NCI-H460 (cell line): ENCODE measurements at regions not wholly inside any gene's neighbourhood (a gene's known extent, or its start where the extent isn't known, plus 50 kb on each side); places are given as distances from the start of the nearest gene placed in this dataset.
"Not testable (repeated sequence)": the region's sequence is repeated elsewhere in the genome, so short reads cannot be mapped to it uniquely, and the experiment has no call there.

Experiments
- DNase-seq: peaks from one replicate; pipeline ENCODE4 v3.0.0-alpha.2; 2016; ENCODE audit warnings: low read depth; ENCODE audit errors: extremely low read depth
- small RNA-seq, 2 experiments: library from RNA; depleted of rRNA; stranded (forward); fragments of <200 nt; gene quantifications; one replicate each; pipeline ENCODE3, GENCODE V24; 2014

DNA sequence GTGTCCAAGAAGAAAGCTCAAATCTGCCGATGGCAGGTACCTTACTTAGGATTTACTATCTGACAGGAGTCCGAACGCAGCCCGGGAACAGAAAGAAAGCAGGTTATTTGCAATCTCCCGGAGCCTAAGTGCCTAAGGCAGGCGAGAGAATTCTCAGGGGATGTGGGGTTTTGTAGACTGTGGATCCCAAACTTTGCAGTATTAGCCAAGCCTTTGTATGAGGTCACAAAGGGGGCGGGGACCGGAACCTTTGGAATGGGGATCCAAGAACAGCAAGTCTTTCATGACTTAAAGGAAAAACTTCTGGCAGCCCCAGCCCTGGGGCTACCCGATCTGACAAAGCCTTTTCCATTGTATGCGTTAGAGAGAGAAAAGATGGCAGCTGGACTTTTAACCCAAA lies 80.6 kb upstream of the RUBCNL start:
- not testable (repeated sequence) for DNase-seq

DNA sequence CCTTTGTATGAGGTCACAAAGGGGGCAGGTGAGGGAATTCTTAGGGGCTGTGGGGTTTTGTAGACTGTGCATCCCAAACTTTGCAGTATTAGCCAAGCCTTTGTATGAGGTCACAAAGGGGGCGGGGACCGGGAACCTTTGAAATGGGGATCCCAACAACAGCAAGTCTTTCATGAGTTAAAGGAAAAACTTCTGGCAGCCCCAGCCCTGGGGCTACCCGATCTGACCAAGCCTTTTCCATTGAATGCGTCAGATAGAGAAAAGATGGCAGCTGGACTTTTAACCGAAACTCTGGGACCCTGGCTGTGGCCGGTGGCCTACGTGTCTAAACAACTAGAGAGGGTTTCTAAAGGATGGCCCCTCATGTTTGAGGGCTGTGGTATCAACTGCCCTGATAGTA lies 79.0 kb upstream of the RUBCNL start:
- DNase-seq = not testable (repeated sequence)

DNA sequence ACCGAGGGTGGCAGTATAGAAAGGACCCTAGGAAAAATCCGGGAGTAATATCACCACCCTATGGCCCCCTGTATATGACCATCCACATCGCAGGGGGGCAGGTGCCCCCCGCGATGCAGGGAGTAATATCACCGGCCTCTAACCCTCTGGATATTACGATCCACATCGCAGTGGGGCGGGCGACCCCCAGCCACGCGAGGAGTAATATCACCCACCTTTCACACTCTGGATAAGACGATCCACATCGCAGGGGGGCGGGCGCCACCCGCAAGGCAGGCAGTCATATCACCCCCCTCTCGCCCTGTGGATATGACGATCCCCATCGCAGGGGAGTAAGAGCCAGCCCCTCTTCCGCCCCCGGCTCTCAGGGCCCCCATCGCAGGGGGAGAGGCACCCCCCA lies 76.7 kb upstream of the RUBCNL start:
- no peak for DNase-seq

DNA sequence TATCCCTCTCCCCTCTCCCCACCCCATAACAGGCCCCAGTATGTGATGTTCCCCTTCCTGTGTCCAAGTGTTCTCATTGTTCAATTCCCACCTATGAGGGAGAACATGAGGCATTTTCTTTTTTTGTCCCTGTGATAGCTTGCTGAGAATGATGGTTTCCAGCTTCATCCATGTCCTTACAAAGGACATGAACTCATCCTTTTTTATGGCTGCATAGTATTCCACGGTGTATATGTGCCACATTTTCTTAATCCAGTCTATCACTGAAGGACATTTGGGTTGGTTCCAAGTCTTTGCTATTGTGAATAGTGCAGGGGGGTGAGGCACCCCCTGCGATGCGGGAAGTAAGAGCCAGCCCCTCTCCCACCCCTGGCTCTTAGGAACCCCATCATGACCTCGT lies 73.2 kb upstream of the RUBCNL start:
- DNase-seq = not testable (repeated sequence)

DNA sequence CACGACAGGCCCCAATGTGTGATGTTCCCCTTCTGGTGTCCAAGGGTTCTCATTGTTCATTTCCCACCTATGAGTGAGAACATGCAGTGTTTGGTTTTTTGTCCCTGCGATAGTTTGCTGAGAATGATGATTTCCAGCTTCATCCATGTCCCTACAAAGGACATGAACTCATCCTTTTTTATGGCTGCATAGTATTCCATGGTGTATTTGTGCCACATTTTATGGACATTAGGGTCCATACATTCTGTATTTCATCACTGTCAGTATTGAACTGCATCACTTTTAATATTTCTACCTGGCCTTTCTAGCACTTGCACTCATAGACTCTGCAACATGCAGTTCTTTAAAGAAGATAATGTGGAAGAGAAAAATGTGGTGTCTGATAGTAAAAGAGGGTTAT lies 70.2 kb upstream of the RUBCNL start:
- not testable (repeated sequence) for DNase-seq

DNA sequence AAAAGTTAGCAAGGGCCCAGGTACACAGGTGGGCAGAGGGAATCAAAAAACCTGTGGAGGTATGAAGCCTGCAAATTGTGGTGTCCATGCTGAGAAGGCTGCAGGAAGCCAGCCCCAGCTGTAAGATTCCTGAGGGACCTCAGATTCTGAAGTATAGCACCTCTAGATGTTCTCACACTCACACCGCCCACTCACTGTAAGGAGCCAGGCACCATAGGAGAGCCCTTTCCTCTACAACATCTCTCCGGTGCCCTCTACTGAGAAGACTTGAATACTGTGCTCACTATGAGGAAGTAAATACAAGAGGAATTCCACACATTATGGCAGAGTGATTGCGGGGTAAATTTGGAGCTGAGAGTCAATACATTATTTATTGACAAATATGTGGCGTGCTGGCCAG lies 68.9 kb upstream of the RUBCNL start:
- DNase-seq = peak; percentile 40

DNA sequence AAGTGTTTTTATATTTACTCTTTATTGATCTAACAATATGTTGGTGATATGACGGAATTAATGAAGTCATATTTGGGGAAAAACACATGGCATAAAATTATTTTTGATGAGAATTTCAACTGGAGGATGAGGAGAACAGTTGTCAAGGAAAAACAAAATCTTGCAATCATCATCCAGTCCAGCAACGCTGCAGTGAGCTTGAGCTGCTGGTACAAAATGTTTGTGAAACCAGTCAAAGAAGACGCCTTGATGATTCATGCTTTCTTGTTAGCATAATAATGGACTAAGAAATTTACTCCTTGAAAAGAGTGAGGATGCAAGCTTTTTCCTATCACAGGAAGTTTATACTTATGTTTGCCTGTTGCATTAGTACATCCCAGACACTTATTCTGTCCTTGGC lies 64.1 kb upstream of the RUBCNL start:
- DNase-seq = not testable (repeated sequence)

DNA sequence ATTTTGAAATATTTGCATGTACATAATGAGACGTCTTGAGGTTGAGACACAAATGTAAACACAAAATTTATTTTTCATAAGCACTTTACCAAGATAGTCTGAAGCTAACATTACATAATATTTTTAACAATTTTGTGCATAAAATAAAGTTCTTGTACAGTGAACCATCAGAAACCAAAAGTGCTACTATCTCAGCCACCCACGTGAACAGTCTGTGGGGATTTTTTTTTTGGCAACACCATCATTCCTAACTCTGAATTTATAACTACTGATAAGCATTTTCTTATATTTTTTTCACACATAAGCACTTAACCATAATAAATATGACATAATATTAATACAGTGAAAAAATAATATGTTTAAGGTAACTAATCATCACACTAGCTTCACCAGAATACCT lies 62.9 kb upstream of the RUBCNL start:
- DNase-seq = not testable (repeated sequence)

DNA sequence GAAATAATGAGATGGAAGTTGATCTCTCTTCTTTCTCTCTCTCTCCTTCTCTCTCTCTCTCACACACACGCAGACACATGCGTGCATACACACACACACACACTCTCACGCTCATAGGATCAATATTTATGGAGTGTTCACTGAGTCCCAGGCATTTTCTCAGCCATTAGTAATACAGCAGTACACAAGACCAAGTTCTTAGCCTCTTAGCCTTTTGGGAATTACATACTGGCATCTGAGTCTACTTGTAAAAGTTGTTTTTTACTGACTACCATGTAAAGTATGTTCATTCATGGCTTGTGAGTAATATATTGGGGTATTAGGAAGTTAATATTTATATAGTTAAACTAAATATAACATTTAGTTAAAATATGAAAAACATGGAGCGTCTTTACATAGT lies 61.1 kb upstream of the RUBCNL start:
- DNase-seq = not testable (repeated sequence)

DNA sequence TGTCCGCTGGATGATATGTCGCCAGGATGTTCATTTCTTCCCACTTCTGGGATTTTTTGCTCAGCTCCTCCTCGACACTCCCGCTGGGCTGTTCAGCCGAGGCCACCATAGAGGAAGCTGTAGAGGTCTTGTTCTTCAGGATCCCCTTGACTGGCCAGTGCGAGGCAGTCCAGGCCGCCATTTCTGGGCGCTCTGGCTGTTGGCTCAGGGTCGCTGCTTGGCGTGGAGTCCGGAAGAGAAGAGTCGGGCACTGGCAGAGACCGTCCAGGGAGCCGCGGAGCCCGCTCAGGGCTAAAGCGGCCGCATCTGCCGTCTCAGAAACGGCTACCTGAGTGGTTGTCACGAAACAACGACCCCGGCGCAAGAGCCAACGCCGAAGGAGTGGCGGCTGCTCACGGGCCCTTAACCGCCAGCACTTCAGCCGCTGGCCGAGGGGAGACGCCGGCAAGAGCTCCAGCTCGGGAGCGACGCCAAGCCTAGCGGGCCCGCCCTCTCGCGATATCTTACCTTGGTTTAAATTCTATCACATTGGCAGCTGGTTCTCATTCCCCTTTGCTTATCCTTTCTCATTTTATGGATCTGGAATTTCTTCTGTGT lies 50.9 kb upstream of the RUBCNL start:
- DNase-seq = not testable (repeated sequence)

Small RNA genes in the stretch of these regions (small RNA-seq; reads per million reads assigned to genes)
- gene COX17P1 = 0 to 0.06 reads per million in 2 experiments
